Caco-2 (cell line): ENCODE measurements at regions not wholly inside any gene's neighbourhood (a gene's known extent, or its start where the extent isn't known, plus 50 kb on each side); places are given as distances from the start of the nearest gene placed in this dataset.
A peak's percentile ranks its signal among the peaks of the same experiment; 100 is the strongest.
"Not testable (repeated sequence)": the region's sequence is repeated elsewhere in the genome, so short reads cannot be mapped to it uniquely, and the experiment has no call there.

ENCODE experiments used
- BruUV-seq: library from RNA; stranded (reverse); fragments of 400-500 nt; replicated peaks from 2 replicates; lab custom pipeline; 2021; lab: Mats Ljungman, UMichigan
- CTCF ChIA-PET: fragments of 300-600 bp; sonication (Branson Sonifier 250); formaldehyde crosslinking; loops from one replicate; lab custom pipeline; 2022; ENCODE audit warnings: antibody characterized with exemption; lab: Charles Lee
- POLR2A ChIA-PET: fragments of 300-600 bp; sonication (Branson Sonifier 250); formaldehyde crosslinking; loops from one replicate; lab custom pipeline; 2022; ENCODE audit warnings: antibody characterized with exemption; lab: Charles Lee
- DNase-seq, 2 experiments: peaks; one replicate each; pipeline versions ENCODE4 v3.0.0 to v3.0.0-alpha.2; 2020 to 2022
- H3K27me3 ChIP-seq: replicated peaks from 2 replicates; pipeline ENCODE4 v1.6.0; 2011; ENCODE audit warnings: low read length; ENCODE audit not compliant: control insufficient read depth, insufficient read depth
- H3K36me3 ChIP-seq: 2 replicates; pipeline ENCODE4 v1.5.1; 2011; ENCODE audit warnings: low read length; ENCODE audit not compliant: control insufficient read depth, insufficient read depth
- H3K4me1 ChIP-seq: fragments of 250-450 bp; sonication (Bioruptor Pico); 2 replicates; pipeline ENCODE4 v1.5.1; 2020; ENCODE audit warnings: mild to moderate bottlenecking
- H3K4me3 ChIP-seq: 2 replicates; pipeline ENCODE4 v1.5.1; 2011; ENCODE audit warnings: low read depth, mild to moderate bottlenecking, control low read depth, low read length
- H3K9me3 ChIP-seq: fragments of 250-450 bp; sonication (Bioruptor Pico); 2 replicates; pipeline ENCODE4 v1.5.1; 2020; ENCODE audit warnings: mild to moderate bottlenecking, moderate library complexity
- H3K27ac Mint-ChIP-seq: one replicate; pipeline ENCODE4 v1.8.0; 2022; ENCODE audit warnings: mixed read lengths; ENCODE audit not compliant: unreplicated experiment
- H3K27me3 Mint-ChIP-seq: one replicate; pipeline ENCODE4 v1.8.0; 2022; ENCODE audit warnings: mixed read lengths; ENCODE audit not compliant: insufficient read depth, unreplicated experiment
- H3K36me3 Mint-ChIP-seq: one replicate; pipeline ENCODE4 v1.8.0; 2022; ENCODE audit warnings: mild to moderate bottlenecking, mixed read lengths; ENCODE audit not compliant: insufficient read depth, unreplicated experiment
- H3K4me1 Mint-ChIP-seq: one replicate; pipeline ENCODE4 v1.8.0; 2022; ENCODE audit warnings: low read depth, mixed read lengths; ENCODE audit not compliant: unreplicated experiment
- H3K4me3 Mint-ChIP-seq: one replicate; pipeline ENCODE4 v1.8.0; 2022; ENCODE audit warnings: mild to moderate bottlenecking, moderate library complexity, mixed read lengths; ENCODE audit not compliant: unreplicated experiment
- H3K9me3 Mint-ChIP-seq: one replicate; pipeline ENCODE4 v1.8.0; 2022; ENCODE audit warnings: mixed read lengths; ENCODE audit not compliant: unreplicated experiment
- intact Hi-C: fragments of 100-400 bp; cut with micrococcal nuclease; formaldehyde crosslinking; loops from one replicate; pipeline ENCODE4 v1.10.0; 2022; ENCODE audit not compliant: unreplicated experiment
- TF ChIP-seq, protein P1 (sequence below), 2 experiments: fragments of 200-600 bp in 1 of 2; IDR thresholded peaks; 1 replicate in 1 of 2; 2 replicates in 1 of 2; pipeline versions ENCODE4 v1.5.1 to v1.8.0; 2011 to 2022; ENCODE audit warnings: antibody characterized with exemption in 1 of 2, control low read depth in 1 of 2, inconsistent platforms in 1 of 2, low read depth in 1 of 2, low read length in 1 of 2, mild to moderate bottlenecking in 1 of 2, moderate library complexity in 1 of 2; ENCODE audit not compliant: insufficient read depth in 1 of 2, severe bottlenecking in 1 of 2, unreplicated experiment in 1 of 2

DNA sequence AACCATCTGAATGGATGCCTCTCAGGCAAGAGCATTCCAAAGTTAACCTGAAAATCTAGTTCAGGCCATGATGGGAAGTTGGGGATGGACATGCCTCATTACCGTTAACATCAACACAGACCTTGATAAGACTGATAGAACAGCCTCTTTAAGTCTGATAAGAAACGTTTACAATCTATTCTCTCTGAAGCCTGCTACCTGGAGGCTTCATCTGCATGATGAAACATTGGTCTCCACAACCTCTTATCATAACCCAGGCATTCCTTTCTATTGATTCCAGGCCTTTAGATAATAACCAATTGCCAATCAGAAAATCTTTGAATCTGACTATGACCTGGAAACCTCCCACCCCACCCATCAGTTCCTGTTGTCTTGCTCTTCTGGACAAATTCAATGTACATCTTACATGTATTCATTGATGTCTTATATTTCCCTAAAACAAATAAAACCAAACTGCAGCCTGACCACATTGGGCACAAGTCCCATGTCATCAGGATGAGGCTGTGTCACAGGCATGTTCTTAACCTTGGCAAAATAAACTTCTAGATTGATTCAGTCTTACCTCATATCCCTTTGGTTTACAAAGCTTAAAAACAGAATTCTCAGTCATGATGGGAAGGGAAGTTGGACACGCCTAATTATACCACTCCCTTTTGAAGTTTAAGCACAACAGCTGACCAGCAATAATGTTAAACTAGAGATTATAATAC is 843.8 kb upstream of the SPRY2 start:
- H3K27me3 ChIP-seq = no peaks in the 10 kb centered on the region
- no peaks in the 10 kb centered on the region for H3K9me3 ChIP-seq
- H3K27ac Mint-ChIP-seq = peak overlapping the region; percentile 31
- DNase-seq = peak; percentile 67 to 69
- TF ChIP-seq, protein P1, sequence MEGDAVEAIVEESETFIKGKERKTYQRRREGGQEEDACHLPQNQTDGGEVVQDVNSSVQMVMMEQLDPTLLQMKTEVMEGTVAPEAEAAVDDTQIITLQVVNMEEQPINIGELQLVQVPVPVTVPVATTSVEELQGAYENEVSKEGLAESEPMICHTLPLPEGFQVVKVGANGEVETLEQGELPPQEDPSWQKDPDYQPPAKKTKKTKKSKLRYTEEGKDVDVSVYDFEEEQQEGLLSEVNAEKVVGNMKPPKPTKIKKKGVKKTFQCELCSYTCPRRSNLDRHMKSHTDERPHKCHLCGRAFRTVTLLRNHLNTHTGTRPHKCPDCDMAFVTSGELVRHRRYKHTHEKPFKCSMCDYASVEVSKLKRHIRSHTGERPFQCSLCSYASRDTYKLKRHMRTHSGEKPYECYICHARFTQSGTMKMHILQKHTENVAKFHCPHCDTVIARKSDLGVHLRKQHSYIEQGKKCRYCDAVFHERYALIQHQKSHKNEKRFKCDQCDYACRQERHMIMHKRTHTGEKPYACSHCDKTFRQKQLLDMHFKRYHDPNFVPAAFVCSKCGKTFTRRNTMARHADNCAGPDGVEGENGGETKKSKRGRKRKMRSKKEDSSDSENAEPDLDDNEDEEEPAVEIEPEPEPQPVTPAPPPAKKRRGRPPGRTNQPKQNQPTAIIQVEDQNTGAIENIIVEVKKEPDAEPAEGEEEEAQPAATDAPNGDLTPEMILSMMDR (IDR thresholded peaks at IDR 0.05; ENCODE audit: insufficient read depth in 1 of 2, low read depth in 1 of 2, low read length in 1 of 2, severe bottlenecking in 1 of 2, unreplicated experiment in 1 of 2) = no peak
- H3K4me1 ChIP-seq = peaks cover 37% of the 10 kb centered on the region
- no TSS peak for BruUV-seq
- H3K9me3 Mint-ChIP-seq = peaks cover 10% of the 10 kb centered on the region
- intact Hi-C loops = loop anchor here (1.0 kb wide), 3 partner anchors 13 to 61 kb away; no protein-coding TSS in a partner anchor
- peaks cover 13% of the 10 kb centered on the region for H3K36me3 Mint-ChIP-seq
- no peak overlapping the region for H3K4me3 ChIP-seq
- POLR2A ChIA-PET = no interaction called here
- peak overlapping the region; percentile 14 for H3K4me3 Mint-ChIP-seq
- CTCF ChIA-PET = no interaction called here
- H3K36me3 ChIP-seq = no peaks in the 10 kb centered on the region
- no peaks in the 10 kb centered on the region for H3K27me3 Mint-ChIP-seq
- peaks cover 30% of the 10 kb centered on the region for H3K4me1 Mint-ChIP-seq

DNA sequence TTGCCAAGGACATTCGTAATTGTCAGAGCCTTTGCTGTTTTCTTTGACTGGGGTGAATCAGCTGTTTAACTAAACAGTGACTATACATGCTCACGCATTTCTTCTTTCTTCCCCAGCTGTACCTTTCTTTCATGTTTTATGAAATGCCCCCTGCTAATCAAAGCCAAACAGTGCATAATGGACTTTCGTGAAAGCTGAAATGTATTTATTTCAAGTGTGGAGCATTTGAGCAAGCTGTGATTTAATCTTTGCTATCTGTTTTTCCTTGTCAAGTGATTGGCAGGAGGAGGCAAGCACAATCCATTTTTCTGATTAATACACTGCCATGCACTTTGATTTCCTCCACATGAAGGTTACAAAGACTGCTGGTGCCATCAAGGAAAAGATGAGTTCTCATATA is 831.7 kb upstream of the SPRY2 start:
- BruUV-seq = no TSS peak
- H3K4me1 ChIP-seq = no peaks in the 10 kb centered on the region; the same call in 1 of the 2 replicates
- ChIA-PET POLR2A (no interaction called here), CTCF (interaction anchor here (0.6 kb wide), 1 partner anchor 308 kb away, joined by 3 read pairs; no protein-coding TSS in a partner anchor)
- TF ChIP-seq, protein P1 (IDR thresholded peaks at IDR 0.05; ENCODE audit: insufficient read depth in 1 of 2, low read depth in 1 of 2, low read length in 1 of 2, severe bottlenecking in 1 of 2, unreplicated experiment in 1 of 2) = no peak
- no peaks in the 10 kb centered on the region for H3K4me1 Mint-ChIP-seq
- no peak overlapping the region for H3K27ac Mint-ChIP-seq
- intact Hi-C loops = loop anchor here (5.0 kb wide), 2 partner anchors 365 to 470 kb away; no protein-coding TSS in a partner anchor
- no peaks in the 10 kb centered on the region for H3K36me3 ChIP-seq
- H3K9me3 Mint-ChIP-seq = peaks cover 10% of the 10 kb centered on the region
- H3K4me3 ChIP-seq = no peak overlapping the region
- DNase-seq = no peak
- no peaks in the 10 kb centered on the region for H3K36me3 Mint-ChIP-seq
- no peak overlapping the region for H3K4me3 Mint-ChIP-seq
- no peaks in the 10 kb centered on the region for H3K27me3 Mint-ChIP-seq
- H3K27me3 ChIP-seq = no peaks in the 10 kb centered on the region
- H3K9me3 ChIP-seq = no peaks in the 10 kb centered on the region

DNA sequence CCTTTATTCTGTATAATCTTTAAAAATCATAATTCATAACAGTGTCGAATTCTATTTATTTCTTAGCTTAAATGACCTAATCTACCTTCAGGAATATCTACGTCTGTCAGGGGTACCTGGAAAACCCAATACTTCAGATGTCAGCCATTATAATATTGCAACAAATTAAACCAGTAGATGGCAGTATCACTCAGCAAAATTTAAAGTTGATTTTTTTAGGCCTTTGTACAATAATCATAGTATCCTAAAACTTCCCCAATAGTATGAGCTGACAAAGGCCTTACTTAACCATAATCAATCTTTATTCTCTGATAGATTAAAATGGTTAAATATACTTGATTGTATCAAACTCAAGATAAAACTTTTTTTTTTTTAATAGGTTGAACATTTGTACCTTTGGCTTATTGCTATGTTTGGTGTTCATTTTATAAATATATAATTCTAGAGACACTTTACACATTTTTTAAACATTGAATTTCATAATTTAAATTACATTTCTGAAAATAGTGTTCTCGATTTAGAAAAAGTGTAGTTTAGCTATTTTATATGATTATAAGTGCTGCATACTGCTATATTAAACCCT is 830.2 kb upstream of the SPRY2 start:
- no TSS peak for BruUV-seq
- POLR2A ChIA-PET = no interaction called here
- no peaks in the 10 kb centered on the region for H3K4me1 Mint-ChIP-seq
- no peaks in the 10 kb centered on the region for H3K36me3 ChIP-seq
- H3K4me1 ChIP-seq = no peaks in the 10 kb centered on the region; the same call in 1 of the 2 replicates
- H3K27me3 Mint-ChIP-seq = no peaks in the 10 kb centered on the region
- H3K27ac Mint-ChIP-seq = no peak overlapping the region
- no peak overlapping the region for H3K4me3 ChIP-seq
- CTCF ChIA-PET = interaction anchor here (0.7 to 1.8 kb wide), 3 partner anchors 233 to 786 kb away, joined by 3 to 9 read pairs (median 3); no protein-coding TSS in a partner anchor
- peak in 1 of 2 experiments; percentile 25 for DNase-seq
- H3K27me3 ChIP-seq = no peaks in the 10 kb centered on the region
- peaks cover 25% of the 10 kb centered on the region for H3K9me3 Mint-ChIP-seq
- no peaks in the 10 kb centered on the region for H3K9me3 ChIP-seq
- TF ChIP-seq, protein P1 (IDR thresholded peaks at IDR 0.05; ENCODE audit: insufficient read depth in 1 of 2, low read depth in 1 of 2, low read length in 1 of 2, severe bottlenecking in 1 of 2, unreplicated experiment in 1 of 2) = peak; percentile 51 to 72
- intact Hi-C loops = loop anchor here (1.0 to 5.0 kb wide), 8 partner anchors 13 to 701 kb away; no protein-coding TSS in a partner anchor
- H3K4me3 Mint-ChIP-seq = no peak overlapping the region
- no peaks in the 10 kb centered on the region for H3K36me3 Mint-ChIP-seq

DNA sequence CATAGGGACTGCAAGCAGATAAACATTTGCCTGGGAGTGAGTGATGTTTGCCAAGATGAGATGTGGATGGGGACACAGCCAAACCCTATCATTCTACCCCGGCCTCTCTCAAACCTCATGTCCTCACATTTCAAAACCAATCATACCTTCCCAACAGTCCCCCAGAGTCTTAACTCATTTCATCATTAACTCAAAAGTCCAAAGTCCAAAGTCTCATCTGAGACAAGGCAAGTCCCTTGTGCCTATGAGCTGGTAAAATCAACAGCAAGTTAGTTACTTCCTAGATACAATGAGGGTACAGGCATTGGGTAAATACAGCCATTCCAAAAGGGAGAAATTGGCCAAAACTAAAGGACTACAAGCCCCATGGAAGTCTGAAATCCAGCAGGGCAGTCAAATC is 822.9 kb upstream of the SPRY2 start:
- Mint-ChIP-seq H3K4me1 (peaks cover 19% of the 10 kb centered on the region), H3K9me3 (peaks cover 49% of the 10 kb centered on the region), H3K27ac (peak overlapping the region; percentile 43)
- POLR2A ChIA-PET, H3K36me3 Mint-ChIP-seq, H3K9me3 ChIP-seq, H3K4me3 ChIP-seq, H3K4me3 Mint-ChIP-seq, H3K36me3 ChIP-seq, CTCF ChIA-PET, H3K27me3 Mint-ChIP-seq, H3K27me3 ChIP-seq, BruUV-seq: not testable (repeated sequence)
- DNase-seq = peak; percentile 38 to 39
- intact Hi-C loops = loop anchor here (1.0 to 2.0 kb wide), 3 partner anchors 23 to 103 kb away; no protein-coding TSS in a partner anchor
- H3K4me1 ChIP-seq = peaks cover 16% of the 10 kb centered on the region
